NCI-H2227 treated with DMSO at 0.1 percent for 48 hours (cell line): ENCODE measurements at regions not wholly inside any gene's neighbourhood (a gene's known extent, or its start where the extent isn't known, plus 50 kb on each side); places are given as distances from the start of the nearest gene placed in this dataset.

Experiments used
- DNase-seq: peaks from one replicate; lab custom pipeline; 2025; lab: John Stamatoyannopoulos, UW

DNA sequence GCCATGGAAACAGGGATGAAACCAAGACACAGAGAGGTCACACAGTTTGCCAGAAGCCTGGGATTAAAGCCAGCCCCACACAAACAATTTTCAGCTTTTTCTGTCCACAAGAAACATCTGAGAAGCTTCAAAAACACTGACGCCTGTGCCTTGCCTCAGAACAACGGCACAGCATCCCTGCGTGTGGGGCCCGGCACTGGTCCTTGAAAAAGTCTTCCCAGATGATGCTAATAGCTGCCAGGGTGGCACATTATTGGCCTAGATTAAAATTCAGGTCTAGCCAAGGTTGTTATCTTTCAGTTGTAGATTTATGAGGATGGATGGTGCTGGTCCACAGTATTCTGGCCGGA, 321.4 kb downstream of the HAPSTR1 start:
- DNase-seq = no peak

DNA sequence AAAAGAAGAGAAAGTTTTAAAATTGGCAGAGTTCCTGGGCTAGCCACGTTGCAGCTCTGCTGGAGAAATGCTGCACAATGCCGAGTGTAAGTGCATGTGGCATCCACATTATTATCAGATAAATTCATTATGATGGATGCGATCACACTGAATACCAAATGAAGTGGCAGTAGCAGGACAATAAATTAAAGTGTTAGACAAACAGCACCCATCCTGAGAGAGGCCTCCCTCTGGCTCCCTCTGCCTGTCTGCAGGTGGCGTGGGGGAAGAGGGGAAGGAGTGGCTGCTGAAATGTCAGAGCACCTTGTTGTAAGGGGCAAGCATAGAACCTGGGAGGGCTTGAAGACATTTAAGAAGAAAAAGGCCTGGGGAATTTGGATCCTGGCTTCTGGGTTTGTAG, 324.1 kb downstream of the HAPSTR1 start:
- no peak for DNase-seq

DNA sequence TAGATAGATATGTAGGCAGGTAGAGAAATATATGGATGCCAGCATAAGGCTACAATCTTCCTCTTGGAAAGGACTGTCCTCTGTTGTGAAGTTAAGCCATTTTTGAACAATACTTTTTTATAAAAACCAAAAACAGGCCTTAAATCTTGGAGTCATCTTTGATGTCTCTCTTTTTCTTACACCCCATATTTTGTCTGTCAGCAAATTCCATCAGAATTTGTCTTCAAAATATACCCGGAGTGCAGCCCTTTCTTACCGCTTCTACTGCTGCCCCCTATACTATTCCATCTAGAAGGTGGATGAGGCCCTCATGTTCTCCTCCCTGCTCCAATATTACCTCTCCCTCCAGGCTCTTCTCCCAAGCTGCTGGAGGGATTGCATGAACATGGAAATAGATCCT, 326.5 kb downstream of the HAPSTR1 start:
- DNase-seq = no peak

DNA sequence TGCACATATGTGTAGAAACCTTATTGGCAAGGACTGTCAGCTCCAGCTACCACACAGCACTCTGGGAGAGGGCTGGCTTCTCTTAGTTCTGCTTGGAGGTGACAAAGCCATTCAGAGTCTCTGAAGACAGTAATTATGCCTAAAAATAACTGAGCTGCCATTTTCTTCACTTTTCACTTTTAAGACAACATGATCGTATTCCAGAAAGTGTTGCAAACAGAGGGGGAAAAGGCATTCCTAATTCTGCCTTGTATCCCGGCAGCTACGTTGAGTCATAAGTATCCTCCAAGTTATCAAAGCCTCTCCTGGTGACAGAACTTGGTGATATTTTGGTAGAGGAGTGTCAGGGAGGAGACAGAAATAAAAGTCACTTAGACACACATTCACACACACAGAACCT, 327.7 kb downstream of the HAPSTR1 start:
- DNase-seq = no peak

DNA sequence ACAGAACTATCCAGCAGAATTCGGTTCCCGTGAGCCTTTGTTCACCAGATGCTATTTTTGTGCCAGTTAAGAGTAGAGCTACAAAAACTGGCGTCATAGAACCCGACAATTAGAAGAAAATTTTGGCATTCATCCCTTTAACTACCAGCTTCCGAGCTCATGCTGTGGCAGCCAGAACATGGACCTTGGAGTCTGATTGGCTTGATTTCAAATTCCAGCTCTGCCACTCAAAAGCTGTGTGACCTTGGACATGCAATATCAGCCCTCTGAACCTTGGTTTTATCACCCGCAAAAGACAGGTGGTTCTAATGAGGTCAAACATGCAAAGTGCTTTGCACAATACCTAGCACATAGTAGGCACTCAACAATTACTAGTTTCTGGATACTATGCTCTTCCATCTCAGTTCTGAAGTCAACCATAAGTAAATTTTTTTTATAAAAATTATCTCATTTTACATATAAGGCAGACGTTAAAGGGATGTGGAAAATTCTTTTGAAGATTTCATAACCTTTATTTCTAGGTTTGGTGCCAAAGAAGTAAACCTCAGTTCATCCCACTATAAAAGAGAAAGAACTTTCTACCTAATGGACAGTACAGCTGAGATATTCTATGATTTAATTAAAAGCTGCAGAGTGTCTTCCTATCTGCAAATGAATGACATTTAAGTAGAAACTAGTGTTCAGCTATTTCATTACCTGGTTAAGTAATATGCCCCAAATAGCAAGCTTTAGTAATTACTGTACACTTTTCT, 331.5 kb downstream of the HAPSTR1 start:
- no peak for DNase-seq

DNA sequence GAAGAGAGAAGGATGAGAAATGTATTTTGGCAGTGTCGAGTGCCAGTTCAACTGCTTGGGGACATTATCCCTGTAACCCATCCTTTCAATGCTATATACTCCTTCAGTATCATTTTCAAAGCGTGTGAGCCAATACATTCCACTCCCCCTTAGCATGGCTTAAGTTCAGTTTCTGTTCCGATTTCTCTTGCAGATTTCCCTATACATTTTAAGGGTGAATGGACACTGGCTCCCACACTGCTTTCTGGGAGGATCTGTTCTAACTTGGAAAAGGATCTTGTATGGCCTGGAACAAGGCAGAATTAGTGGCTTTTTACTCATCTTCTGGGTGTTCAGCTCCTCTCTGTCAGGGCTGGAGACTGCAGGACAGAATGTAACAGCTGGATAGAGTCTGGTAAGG, 333.8 kb downstream of the HAPSTR1 start:
- no peak for DNase-seq

DNA sequence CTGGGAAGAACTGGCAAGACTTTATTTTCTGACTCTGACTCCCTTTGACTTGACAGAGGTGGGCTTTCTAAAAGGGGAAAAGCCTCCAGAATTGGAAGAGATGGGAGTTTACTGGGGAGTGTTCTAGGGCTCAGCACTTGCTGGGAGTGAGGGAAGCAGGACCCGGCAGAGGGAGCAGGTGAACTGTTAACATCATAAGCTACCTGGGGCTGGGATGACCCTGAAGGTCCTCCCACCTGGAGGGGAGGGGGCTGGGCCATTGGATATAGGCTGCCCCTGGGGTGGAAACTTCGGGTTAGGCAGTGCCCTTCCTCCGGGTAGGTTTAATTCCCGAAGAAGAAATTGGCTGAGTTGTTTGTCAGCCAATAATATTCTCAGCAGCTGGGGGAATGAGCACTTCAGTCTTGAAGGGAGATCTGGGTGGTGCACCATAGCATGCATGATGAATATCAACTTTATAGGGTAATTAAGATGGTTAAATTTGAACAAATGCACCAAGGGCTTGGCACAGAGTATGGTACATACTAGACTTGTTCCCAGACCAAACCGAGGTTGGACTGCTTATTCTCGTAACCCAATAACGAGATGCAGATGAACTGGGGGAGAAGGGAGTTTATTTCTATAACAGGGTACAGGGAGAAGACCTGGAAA, 337.0 kb downstream of the HAPSTR1 start:
- DNase-seq = no peak

DNA sequence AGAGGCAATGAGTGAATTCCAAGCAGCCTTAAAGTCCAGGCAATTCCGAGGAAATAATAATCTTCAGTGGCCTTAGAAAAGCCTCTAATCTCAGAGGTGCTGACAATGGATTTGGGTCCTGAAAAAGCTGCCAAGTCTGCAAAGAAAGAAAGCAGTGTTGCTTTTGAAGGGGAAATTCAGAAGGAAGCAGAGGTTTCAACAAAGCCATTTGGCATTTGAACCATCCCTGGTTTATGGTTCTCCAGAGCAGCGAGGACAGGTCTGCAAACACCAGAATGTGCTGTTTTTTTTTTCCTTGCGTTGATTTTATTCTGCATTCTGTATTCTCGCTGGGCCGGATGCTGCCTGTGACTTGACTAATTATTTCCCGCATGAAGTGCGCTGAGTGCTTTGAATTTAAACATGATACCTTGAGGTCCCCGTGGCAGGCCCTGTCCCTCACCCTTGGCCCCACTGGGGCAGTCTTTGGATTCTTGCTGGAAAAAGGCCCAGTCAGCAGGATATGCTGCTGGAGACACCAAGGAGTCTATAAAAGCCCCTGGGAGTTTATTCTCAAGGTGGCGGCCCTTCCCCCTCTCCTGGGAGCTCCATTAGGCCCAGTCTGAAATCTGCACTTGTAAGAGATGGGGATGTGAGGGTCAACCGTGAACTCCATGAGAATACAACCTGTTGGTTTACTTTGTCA, 338.3 kb downstream of the HAPSTR1 start:
- no peak for DNase-seq

DNA sequence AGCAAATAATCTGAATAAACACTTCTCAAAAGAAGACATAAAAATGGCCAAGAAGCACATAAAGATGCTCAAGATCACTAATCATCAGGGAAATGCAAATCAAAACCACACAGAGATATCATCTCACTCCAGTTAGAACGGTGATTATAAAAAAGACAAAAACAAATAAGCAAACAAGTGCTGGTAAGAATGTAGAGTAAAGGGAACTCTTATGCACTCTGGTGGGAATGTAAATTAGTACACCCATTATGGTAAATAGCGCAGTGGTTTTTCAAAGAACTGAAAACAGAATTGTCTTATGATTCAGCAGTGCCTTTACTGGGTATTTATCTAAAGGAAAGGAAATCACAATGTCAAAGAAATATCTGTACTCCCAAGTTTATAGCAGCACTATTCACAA, 343.2 kb downstream of the HAPSTR1 start:
- DNase-seq = no peak

DNA sequence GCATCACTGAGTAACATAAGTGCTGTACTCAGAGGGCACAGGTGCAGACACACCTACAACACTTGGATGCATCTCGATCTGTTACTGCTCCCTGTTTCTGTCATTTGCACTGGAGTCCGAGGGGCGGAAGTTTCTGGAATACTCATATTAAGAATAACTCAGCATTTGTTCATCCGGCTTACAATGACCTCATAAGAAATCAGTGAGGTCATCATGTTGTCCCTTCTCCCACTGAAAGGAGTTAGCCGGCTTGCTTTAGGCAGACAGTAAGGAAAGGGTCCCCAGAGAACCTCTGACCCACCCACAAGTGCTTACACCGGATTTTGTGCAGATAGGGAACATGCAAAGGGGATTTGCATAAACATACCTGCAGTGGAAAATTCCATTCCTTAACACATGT, 344.7 kb downstream of the HAPSTR1 start:
- no peak for DNase-seq

DNA sequence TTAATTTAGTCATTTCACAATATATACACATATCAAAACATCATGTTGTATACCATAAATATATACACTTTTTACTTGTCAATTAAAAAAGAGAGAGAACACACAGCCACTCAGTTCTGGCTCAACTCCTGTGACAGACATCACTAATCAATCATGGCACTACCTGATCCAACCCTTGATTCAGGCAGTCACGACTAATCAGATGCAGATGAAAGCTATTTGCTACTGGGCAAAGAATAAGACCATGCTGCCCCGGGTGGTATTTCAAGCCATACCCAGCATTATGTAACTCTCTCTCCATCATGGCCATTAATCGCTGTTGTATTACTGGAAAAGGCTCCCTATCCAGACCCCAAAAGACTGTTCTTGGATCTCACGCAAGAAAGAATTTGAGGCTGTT, 345.7 kb downstream of the HAPSTR1 start:
- DNase-seq = no peak

DNA sequence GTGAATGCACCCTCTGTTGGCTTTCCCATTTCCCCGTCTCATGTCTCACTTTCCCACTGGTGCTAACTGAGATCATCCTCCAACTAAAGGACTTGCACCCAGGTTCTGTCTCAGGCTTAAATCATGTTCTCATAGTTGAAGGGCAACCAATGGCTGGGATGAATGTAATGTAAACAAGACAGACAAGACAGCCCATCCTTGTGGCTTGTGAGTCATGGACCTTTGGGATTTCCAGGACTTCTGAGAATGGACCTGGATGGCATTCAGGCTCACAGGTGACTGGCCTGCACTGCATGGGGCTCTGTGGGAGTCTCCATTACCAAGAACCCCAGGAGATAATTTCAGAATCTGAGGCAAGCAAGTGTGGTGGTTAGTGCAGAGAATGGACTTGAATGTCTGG, 347.5 kb downstream of the HAPSTR1 start:
- no peak for DNase-seq

DNA sequence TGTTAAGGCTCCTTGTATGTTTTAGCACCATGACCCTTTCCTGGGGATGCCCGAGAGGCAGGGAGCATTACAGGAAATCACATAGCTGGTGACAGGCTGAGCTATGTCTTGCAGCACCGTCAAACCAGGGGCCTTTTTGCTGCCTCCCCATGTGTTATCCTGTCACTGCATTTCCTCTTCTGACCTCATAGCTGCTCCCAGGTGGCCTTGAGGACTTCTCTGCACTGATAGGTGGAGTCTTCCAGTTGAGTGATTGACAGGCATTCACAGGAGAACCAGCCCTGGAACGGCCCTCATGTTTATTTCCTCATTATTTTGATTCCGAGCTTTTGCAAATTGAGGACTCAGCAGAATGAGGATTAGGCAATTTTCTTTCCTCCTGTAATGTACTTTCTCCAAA, 349.6 kb downstream of the HAPSTR1 start:
- DNase-seq = no peak

DNA sequence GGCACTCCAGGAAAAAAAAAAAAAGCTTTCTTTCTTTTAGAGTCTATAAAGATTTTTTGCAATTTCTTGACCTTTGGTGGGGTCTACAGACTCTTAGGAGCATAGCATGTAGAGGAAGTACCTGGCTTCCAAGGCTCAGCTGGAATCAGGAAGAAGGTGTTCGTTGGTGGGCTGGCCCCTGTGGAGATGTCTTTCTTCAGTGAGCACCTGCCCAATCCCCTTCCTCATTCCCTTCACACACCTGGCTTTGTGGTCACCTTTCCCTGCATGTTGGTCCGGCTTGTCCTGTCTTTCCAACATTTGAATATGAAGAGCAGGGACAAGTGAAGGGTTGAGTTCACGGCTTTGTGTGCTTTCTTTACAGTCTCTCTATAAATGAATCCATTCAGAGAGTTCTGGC, 352.4 kb downstream of the HAPSTR1 start:
- no peak for DNase-seq

DNA sequence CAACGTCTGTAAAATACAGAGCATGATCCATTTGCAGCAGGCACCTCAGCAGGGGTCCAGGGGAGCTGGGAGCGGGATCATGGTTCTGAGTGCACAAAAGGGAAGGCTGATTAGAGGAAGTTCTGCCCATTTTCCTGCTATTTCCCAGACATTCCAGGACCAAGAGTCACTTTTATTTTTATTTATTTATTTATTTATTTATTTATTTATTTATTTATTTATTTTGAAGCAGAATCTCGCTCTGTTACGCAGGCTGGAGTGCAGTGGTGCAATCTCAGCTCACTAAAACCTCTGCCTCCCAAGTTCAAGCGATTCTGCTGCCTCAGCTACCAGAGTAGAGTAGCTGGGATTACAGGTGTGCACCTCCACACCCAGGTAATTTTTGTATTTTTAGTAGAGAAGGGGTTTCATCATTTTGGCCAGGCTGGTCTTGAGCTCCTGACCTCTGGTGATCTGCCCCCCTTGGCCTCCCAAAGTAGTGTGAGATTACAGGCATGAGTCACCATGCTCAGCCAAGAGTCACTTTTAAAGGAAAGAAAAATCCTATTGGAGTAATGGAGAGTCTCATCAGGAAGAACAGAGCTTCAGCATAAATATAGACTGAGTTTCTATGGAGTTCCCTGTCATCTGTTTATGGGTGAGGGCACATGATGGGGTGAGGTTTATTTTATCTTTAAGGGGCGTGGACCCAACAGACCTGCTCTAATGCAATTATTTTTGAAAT, 355.2 kb downstream of the HAPSTR1 start:
- no peak for DNase-seq

DNA sequence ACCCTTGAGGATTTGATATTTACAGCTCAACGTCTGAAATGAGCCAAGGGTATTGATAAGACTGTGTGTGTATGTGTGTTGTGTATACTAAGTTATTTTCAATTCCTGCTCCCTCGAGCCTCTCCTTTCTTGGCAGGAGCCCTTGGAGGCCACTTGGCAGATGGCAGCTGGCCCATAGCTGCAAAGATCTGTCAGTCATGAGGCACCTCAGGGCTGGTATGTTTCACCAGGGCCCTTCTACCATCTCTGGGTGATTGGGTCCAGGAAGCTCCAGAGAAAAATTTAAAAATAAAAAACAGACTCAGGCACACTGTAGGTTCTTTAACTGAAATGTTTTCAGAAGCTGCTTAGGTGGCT, 355.7 kb downstream of the HAPSTR1 start:
- no peak for DNase-seq

DNA sequence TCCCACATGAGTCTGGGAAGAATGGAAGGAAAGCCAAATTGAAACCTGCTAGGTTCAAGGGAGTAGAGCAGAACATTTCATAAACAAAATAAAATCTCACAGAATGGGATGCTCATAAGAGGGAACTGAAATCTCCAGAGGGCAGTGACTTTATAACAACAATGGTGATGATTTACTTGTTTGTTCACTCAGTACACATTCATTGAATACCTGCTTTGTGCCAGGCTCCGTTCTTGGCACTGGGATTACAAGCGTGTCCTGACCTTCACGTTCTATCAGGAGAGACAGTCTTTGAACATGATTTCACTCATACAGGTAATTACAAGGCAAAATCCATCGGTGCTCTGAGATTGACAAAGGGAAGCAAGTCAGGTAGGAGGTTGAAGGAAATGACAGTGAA, 356.3 kb downstream of the HAPSTR1 start:
- DNase-seq = no peak

DNA sequence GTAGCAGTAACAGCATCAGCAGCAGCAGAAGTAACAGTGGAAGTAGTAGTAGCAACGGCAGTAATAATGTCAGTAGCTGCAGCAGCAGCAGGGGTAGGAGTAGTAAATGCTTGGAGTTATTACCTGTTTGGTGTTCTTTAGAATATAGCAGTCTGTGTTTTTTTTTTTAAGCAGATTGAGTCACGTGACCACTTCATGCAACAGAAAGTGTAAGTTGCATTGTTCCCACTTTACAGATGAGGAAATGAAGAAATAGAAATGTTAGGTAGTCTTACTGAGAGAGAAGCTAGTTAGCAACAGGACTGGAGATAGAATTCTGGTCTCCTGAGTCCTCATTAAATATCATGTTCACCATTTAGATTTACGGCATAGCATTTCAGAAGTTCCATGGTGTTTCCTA, 358.2 kb downstream of the HAPSTR1 start:
- no peak for DNase-seq

DNA sequence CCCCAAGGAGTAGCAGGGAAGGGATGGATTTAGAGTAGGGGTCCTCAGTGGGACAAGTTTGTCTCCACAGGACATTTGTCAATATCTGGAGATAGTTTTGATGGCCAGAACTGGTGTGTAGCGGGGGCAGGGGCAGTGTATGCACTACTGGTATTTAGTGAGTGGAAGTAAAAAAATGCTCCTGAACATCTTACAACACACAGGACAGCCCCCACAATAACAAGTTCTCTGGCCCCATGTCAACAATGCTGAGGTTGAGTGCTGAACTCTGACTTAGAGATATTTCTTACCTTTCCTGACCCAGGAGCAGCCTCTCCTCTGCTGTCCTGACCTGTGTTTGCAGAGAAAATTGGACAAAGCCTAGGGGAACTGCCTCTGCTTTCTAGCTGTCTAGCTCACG, 365.8 kb downstream of the HAPSTR1 start:
- no peak for DNase-seq

DNA sequence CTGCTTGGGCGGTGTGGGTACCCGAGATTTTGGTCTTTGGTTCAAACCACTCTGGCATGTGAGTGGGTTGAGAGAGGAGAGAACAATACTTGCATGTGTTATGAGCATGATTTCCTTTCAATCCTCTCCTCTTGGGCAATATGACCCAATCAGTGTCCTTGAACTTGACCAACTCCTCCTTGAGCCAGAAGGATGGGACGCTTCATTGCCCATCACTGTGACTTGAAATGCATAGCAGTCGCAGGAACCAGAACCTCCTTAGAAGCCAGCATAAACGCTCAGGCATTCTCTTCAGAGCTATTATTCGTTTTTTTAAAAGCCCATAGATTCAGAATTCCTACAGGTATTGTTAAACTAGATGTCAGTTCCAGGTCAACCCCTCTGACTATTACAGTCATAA, 367.4 kb downstream of the HAPSTR1 start:
- DNase-seq = no peak

DNA sequence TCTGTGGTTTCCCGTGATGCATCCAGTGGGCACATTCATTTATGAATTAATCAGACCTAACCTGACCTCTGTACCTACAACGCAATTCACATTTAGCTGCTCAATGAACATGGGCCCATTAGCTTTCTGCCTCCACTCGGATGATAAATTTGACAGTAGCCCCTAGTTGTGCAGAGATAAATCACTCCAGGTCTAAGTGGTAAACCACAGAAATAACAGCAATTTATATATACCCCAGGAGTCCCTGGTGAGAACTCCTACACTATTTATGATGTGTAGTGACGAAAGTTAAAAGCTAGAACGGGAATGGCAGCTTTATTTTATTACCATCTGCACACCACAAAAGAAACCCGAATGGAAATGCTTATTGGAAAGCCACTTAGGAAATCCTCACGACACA, 371.5 kb downstream of the HAPSTR1 start:
- no peak for DNase-seq

DNA sequence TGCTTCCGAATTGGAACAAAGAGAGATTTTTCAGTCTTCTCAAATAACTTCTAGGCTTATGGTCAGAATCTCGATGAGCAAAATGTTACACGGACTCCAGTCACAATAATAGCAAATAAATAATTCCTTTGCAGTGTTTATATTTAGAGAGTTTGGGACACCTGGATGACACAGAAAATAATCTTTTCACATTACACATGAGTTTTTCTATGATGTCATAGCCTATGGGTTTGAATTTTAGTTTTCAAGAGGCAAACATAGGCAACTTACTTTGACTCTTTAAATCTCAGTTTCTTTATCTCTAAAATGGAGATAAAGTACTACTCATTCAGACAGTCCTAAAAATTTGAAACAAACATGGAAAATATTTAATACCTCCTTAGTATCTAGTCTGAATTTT, 372.0 kb downstream of the HAPSTR1 start:
- no peak for DNase-seq

DNA sequence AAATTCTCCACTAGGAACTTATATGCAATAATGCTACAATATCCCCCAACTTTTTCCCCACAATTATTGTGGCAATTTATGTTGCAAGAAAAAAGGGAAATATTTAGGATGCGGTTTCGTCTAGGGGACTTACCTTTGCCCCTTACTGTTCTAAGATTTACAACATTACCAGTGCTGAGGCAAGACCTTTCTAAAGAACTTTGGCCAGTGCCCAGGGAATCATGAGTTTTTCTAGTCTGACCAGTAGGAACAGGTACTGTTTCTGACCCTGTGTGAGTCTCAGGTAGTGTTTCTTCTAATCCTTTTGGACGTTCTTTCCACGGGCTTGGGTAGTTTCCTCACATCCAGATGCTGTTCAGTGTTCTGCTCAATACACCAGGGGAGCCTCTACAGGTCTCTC, 373.7 kb downstream of the HAPSTR1 start:
- no peak for DNase-seq
